RWPE1 (cell line): ENCODE measurements at regions not wholly inside any gene's neighbourhood (a gene's known extent, or its start where the extent isn't known, plus 50 kb on each side); places are given as distances from the start of the nearest gene placed in this dataset.

ENCODE experiments used
- CTCF ChIA-PET: fragments of 350-600 bp; sonication (Branson Sonifier 250); formaldehyde crosslinking; extraction: SDS; loops from one replicate; lab custom pipeline; 2021; lab: Yijun Ruan, JAX
- POLR2A ChIA-PET: fragments of 400-600 bp; formaldehyde crosslinking; extraction: SDS; loops from one replicate; lab custom pipeline; 2020; ENCODE audit warnings: antibody characterized with exemption; ENCODE audit not compliant: low non-redundant PET; lab: Yijun Ruan, JAX
- DNase-seq: peaks from one replicate; pipeline ENCODE4 v3.0.0; 2012; ENCODE audit warnings: low spot score
- H3K27ac ChIP-seq: fragments of 450-650 bp; 2 replicates; pipeline ENCODE4 v1.5.1; 2017
- CTCF ChIP-seq: fragments of 450-650 bp; conservative IDR thresholded peaks from 2 replicates; pipeline ENCODE4 v1.5.1; 2017; ENCODE audit warnings: low read depth, mild to moderate bottlenecking

GRCh38 chr10:89073719-89074118, 83.1 kb downstream of the FAS start:
- DNase-seq, result no peak
- ChIA-PET POLR2A (no interaction called here), CTCF (no interaction called here)
- no peak for TF ChIP-seq CTCF
- no peak overlapping the region for H3K27ac ChIP-seq

- no peak overlapping the region for H3K27ac ChIP-seq
- DNase-seq, result no peak
- ChIA-PET POLR2A (no interaction called here), CTCF (interaction anchor here (1.0 kb wide), 1 partner anchor 143 kb away, joined by 3 read pairs; no protein-coding TSS in a partner anchor)
- TF ChIP-seq CTCF, result no peak
Observed at GRCh38 chr10:89069589-89069988, 79.0 kb downstream of the FAS start.
